ENCODE measurements at regions not wholly inside any gene's neighbourhood (a gene's known extent, or its start where the extent isn't known, plus 50 kb on each side); places are given as distances from the start of the nearest gene placed in this dataset.
A peak's percentile ranks its signal among the peaks of the same experiment; 100 is the strongest.

- ATAC-seq (ENCODE audit: low read depth) (no peak), DNase-seq (ENCODE audit: low spot score) (no peak)
- H3K27me3 ChIP-seq (ENCODE audit: insufficient read depth, poor library complexity, severe bottlenecking) = no peaks in the 10 kb centered on the region
- no peaks in the 10 kb centered on the region for H3K36me3 ChIP-seq (ENCODE audit: low read depth)
- H3K4me1 ChIP-seq (ENCODE audit: insufficient read depth, poor library complexity, severe bottlenecking) = peaks cover 28% of the 10 kb centered on the region
- H3K9me3 ChIP-seq (ENCODE audit: severe bottlenecking) = no peaks in the 10 kb centered on the region
- peak overlapping the region; percentile 58 for H3K27ac ChIP-seq (ENCODE audit: poor library complexity, severe bottlenecking)
- H3K4me3 ChIP-seq (ENCODE audit: severe bottlenecking) = no peak overlapping the region
- no peak for TF ChIP-seq CTCF (IDR thresholded peaks at IDR 0.05; ENCODE audit: poor library complexity, severe bottlenecking)
Measured at GRCh38 chr3:171960159-171960558, 79.2 kb upstream of the FNDC3B start.

GRCh38 chr3:171962137-171962720 lies 77.1 kb upstream of the FNDC3B start:
- Histone ChIP-seq H3K9me3 (ENCODE audit: severe bottlenecking) (no peaks in the 10 kb centered on the region), H3K4me3 (ENCODE audit: severe bottlenecking) (no peak overlapping the region), H3K27me3 (ENCODE audit: insufficient read depth, poor library complexity, severe bottlenecking) (no peaks in the 10 kb centered on the region), H3K4me1 (ENCODE audit: insufficient read depth, poor library complexity, severe bottlenecking) (peaks cover 24% of the 10 kb centered on the region), H3K27ac (ENCODE audit: poor library complexity, severe bottlenecking) (no peak overlapping the region), H3K36me3 (ENCODE audit: low read depth) (no peaks in the 10 kb centered on the region)
- no peak for TF ChIP-seq CTCF (IDR thresholded peaks at IDR 0.05; ENCODE audit: poor library complexity, severe bottlenecking)
- ATAC-seq (ENCODE audit: low read depth) (no peak), DNase-seq (ENCODE audit: low spot score) (no peak)

GRCh38 chr3:171963546-171963945 lies 75.8 kb upstream of the FNDC3B start:
- TF ChIP-seq CTCF (IDR thresholded peaks at IDR 0.05; ENCODE audit: poor library complexity, severe bottlenecking) = no peak
- DNase-seq (ENCODE audit: low spot score) (no peak), ATAC-seq (ENCODE audit: low read depth) (no peak)
- Histone ChIP-seq H3K27ac (ENCODE audit: poor library complexity, severe bottlenecking) (no peak overlapping the region), H3K4me3 (ENCODE audit: severe bottlenecking) (no peak overlapping the region), H3K9me3 (ENCODE audit: severe bottlenecking) (no peaks in the 10 kb centered on the region), H3K36me3 (ENCODE audit: low read depth) (no peaks in the 10 kb centered on the region), H3K4me1 (ENCODE audit: insufficient read depth, poor library complexity, severe bottlenecking) (peaks cover 32% of the 10 kb centered on the region), H3K27me3 (ENCODE audit: insufficient read depth, poor library complexity, severe bottlenecking) (no peaks in the 10 kb centered on the region)

GRCh38 chr3:171965067-171965712 lies 74.2 kb upstream of the FNDC3B start:
- DNase-seq (ENCODE audit: low spot score) (no peak), ATAC-seq (ENCODE audit: low read depth) (no peak)
- no peak overlapping the region for H3K27ac ChIP-seq (ENCODE audit: poor library complexity, severe bottlenecking)
- H3K4me3 ChIP-seq (ENCODE audit: severe bottlenecking) = no peak overlapping the region
- peaks cover 30% of the 10 kb centered on the region for H3K4me1 ChIP-seq (ENCODE audit: insufficient read depth, poor library complexity, severe bottlenecking)
- no peaks in the 10 kb centered on the region for H3K36me3 ChIP-seq (ENCODE audit: low read depth)
- no peaks in the 10 kb centered on the region for H3K9me3 ChIP-seq (ENCODE audit: severe bottlenecking)
- TF ChIP-seq CTCF (IDR thresholded peaks at IDR 0.05; ENCODE audit: poor library complexity, severe bottlenecking) = no peak
- H3K27me3 ChIP-seq (ENCODE audit: insufficient read depth, poor library complexity, severe bottlenecking) = no peaks in the 10 kb centered on the region

- Histone ChIP-seq H3K4me3 (ENCODE audit: severe bottlenecking) (no peak overlapping the region), H3K9me3 (ENCODE audit: severe bottlenecking) (no peaks in the 10 kb centered on the region), H3K27me3 (ENCODE audit: insufficient read depth, poor library complexity, severe bottlenecking) (no peaks in the 10 kb centered on the region), H3K36me3 (ENCODE audit: low read depth) (no peaks in the 10 kb centered on the region), H3K4me1 (ENCODE audit: insufficient read depth, poor library complexity, severe bottlenecking) (peaks cover 17% of the 10 kb centered on the region), H3K27ac (ENCODE audit: poor library complexity, severe bottlenecking) (peak overlapping the region; percentile 41)
- DNase-seq (ENCODE audit: low spot score) (no peak), ATAC-seq (ENCODE audit: low read depth) (peak; percentile 50)
- no peak for TF ChIP-seq CTCF (IDR thresholded peaks at IDR 0.05; ENCODE audit: poor library complexity, severe bottlenecking)
Measured at GRCh38 chr3:171966533-171967136, 72.7 kb upstream of the FNDC3B start.

All from RWPE2 (cell line).